Gastroesophageal sphincter (tissue), 3 donors: ENCODE measurements at regions not wholly inside any gene's neighbourhood (a gene's known extent, or its start where the extent isn't known, plus 50 kb on each side); places are given as distances from the start of the nearest gene placed in this dataset.

Experiments
- EP300 ChIP-seq: sonication (generic); formaldehyde crosslinking; IDR thresholded peaks from one replicate; pipeline ENCODE4 v1.6.1; 2017; ENCODE audit warnings: antibody characterized with exemption, mild to moderate bottlenecking
- POLR2A ChIP-seq, 2 donors: fragments of 450-650 bp; IDR thresholded peaks; one replicate each; pipeline ENCODE4 v1.6.1; 2017; ENCODE audit warnings: antibody characterized with exemption in 2 of 2, mild to moderate bottlenecking in 2 of 2, moderate library complexity in 1 of 2
- POLR2AphosphoS5 ChIP-seq: sonication (generic); formaldehyde crosslinking; IDR thresholded peaks from one replicate; pipeline ENCODE4 v1.6.1; 2017; ENCODE audit warnings: antibody characterized with exemption
- TF ChIP-seq, protein P1 (sequence below), 4 experiments: fragments of 200-600 bp in 2 of 4; fragments of 450-650 bp in 2 of 4; sonication (generic) in 1 of 4; IDR thresholded peaks; one replicate each; pipeline ENCODE4 v1.5.1; 2017 to 2019; ENCODE audit warnings: antibody characterized with exemption in 4 of 4, mild to moderate bottlenecking in 2 of 4, moderate library complexity in 2 of 4

- TF ChIP-seq, protein P1, sequence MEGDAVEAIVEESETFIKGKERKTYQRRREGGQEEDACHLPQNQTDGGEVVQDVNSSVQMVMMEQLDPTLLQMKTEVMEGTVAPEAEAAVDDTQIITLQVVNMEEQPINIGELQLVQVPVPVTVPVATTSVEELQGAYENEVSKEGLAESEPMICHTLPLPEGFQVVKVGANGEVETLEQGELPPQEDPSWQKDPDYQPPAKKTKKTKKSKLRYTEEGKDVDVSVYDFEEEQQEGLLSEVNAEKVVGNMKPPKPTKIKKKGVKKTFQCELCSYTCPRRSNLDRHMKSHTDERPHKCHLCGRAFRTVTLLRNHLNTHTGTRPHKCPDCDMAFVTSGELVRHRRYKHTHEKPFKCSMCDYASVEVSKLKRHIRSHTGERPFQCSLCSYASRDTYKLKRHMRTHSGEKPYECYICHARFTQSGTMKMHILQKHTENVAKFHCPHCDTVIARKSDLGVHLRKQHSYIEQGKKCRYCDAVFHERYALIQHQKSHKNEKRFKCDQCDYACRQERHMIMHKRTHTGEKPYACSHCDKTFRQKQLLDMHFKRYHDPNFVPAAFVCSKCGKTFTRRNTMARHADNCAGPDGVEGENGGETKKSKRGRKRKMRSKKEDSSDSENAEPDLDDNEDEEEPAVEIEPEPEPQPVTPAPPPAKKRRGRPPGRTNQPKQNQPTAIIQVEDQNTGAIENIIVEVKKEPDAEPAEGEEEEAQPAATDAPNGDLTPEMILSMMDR (IDR thresholded peaks at IDR 0.05) = no peak
- TF ChIP-seq POLR2A (IDR thresholded peaks at IDR 0.05) (no peak), EP300 (no peak), POLR2AphosphoS5 (no peak)
Measured at GRCh38 chr1:108077991-108078390, 113.0 kb upstream of the VAV3 start.
